Keratinocyte (primary cell): ENCODE measurements at regions not wholly inside any gene's neighbourhood (a gene's known extent, or its start where the extent isn't known, plus 50 kb on each side); places are given as distances from the start of the nearest gene placed in this dataset.

Source experiments
- DNase-seq: peaks from one replicate; pipeline ENCODE4 v3.0.0-alpha.2; 2011; ENCODE audit warnings: low read depth, missing footprints, low spot score
- FAIRE-seq: peaks from 2 replicates; lab custom pipeline; 2011; peaks lifted over from hg19 to GRCh38; lab: Jason Lieb, UNC
- H2AFZ ChIP-seq: 2 replicates; pipeline ENCODE4 v1.6.0; 2012; ENCODE audit warnings: low read length, control low read depth, inconsistent platforms; ENCODE audit not compliant: control insufficient read depth
- H3K27ac ChIP-seq: 2 replicates; pipeline ENCODE4 v1.5.1; 2011; ENCODE audit warnings: low read length; ENCODE audit not compliant: control insufficient read depth, insufficient read depth
- H3K27me3 ChIP-seq: 3 replicates; pipeline ENCODE4 v1.6.0; 2011; ENCODE audit warnings: low read length; ENCODE audit not compliant: control insufficient read depth, insufficient read depth; ENCODE audit errors: extremely low read depth
- H3K36me3 ChIP-seq, 2 experiments: 2 replicates in 1 of 2; 3 replicates in 1 of 2; pipeline ENCODE4 v1.5.1; 2011; ENCODE audit warnings: low read length in 2 of 2, mild to moderate bottlenecking in 1 of 2; ENCODE audit not compliant: control insufficient read depth in 2 of 2, insufficient read depth in 2 of 2; ENCODE audit errors: extremely low read depth in 1 of 2
- H3K4me1 ChIP-seq: 3 replicates; pipeline ENCODE4 v1.5.1; 2011; ENCODE audit warnings: low read length; ENCODE audit not compliant: control insufficient read depth, insufficient read depth; ENCODE audit errors: extremely low read depth
- H3K4me2 ChIP-seq: 3 replicates; pipeline ENCODE4 v1.6.0; 2011; ENCODE audit warnings: low read depth, low read length; ENCODE audit not compliant: control insufficient read depth, insufficient read depth; ENCODE audit errors: extremely low read depth
- H3K4me3 ChIP-seq, 3 experiments: fragments of 200-600 bp in 1 of 3; sonication (generic) in 1 of 3; 2 replicates in 2 of 3; 3 replicates in 1 of 3; pipeline ENCODE4 v1.5.1; 2011 to 2016; ENCODE audit warnings: low read length in 3 of 3, mild to moderate bottlenecking in 3 of 3, control low read depth in 2 of 3, inconsistent platforms in 1 of 3, low read depth in 1 of 3, mixed read lengths in 1 of 3, mixed run types in 1 of 3, moderate library complexity in 1 of 3; ENCODE audit not compliant: control insufficient read depth in 2 of 3, insufficient read depth in 2 of 3; ENCODE audit errors: extremely low read depth in 1 of 3
- H3K79me2 ChIP-seq: 2 replicates; pipeline ENCODE4 v1.6.0; 2012; ENCODE audit warnings: low read length; ENCODE audit not compliant: control insufficient read depth, insufficient read depth
- H3K9ac ChIP-seq: 3 replicates; pipeline ENCODE4 v1.6.0; 2011; ENCODE audit warnings: low read length; ENCODE audit not compliant: control insufficient read depth, insufficient read depth; ENCODE audit errors: extremely low read depth
- H3K9me1 ChIP-seq: 3 replicates; pipeline ENCODE4 v1.6.0; 2011; ENCODE audit warnings: low read length; ENCODE audit not compliant: control insufficient read depth, insufficient read depth; ENCODE audit errors: extremely low read depth
- H3K9me3 ChIP-seq: 2 replicates; pipeline ENCODE4 v1.5.1; 2012; ENCODE audit warnings: low read depth, low read length; ENCODE audit not compliant: control insufficient read depth
- H4K20me1 ChIP-seq: 3 replicates; pipeline ENCODE4 v1.6.0; 2011; ENCODE audit warnings: low read length; ENCODE audit not compliant: control insufficient read depth, insufficient read depth; ENCODE audit errors: extremely low read depth
- CTCF ChIP-seq, 3 experiments: IDR thresholded peaks in 1 of 3; conservative IDR thresholded peaks in 1 of 3; optimal IDR thresholded peaks in 1 of 3; 2 replicates in 2 of 3; 3 replicates in 1 of 3; pipeline versions ENCODE3 to v1.5.1; 2011; ENCODE audit warnings: low read length in 3 of 3, mild to moderate bottlenecking in 3 of 3, moderate library complexity in 2 of 3, control low read depth in 1 of 3, inconsistent platforms in 1 of 3; ENCODE audit not compliant: insufficient read depth in 2 of 3; ENCODE audit errors: extremely low read depth in 1 of 3
- EZH2 ChIP-seq: IDR thresholded peaks from one replicate; pipeline ENCODE4 v1.6.1; 2012; ENCODE audit warnings: inconsistent platforms, mild to moderate bottlenecking, low read length, moderate library complexity
- dilution Hi-C: fragments of 300-500 bp; cut with MboI; formaldehyde crosslinking; loops from one replicate; pipeline ENCODE4 v1.7.0; 2020; ENCODE audit warnings: low sequenced_read_pairs; ENCODE audit not compliant: extremely low pct_ligation_motif_present

DNA sequence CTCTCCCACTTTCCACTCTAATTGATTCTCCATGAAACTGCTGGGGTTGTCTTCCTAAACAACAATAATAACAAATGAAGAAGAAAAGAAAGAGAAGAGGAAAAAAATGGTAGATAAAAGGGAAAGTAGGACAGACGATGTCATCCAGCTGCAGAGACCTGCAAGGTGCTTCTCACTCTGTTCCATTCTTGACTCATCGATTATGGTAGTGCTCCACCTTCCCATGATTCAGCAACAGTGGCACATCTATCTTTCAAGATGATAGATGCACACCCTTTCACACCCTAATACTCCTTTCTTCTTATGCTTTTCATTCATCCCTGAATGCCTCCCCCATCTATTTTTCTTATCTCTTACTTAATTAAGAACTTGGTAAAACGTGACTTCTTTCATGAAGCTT lies 610.2 kb downstream of the NR4A2 start:
- DNase-seq = no peak
- Histone ChIP-seq H3K4me3 (no peak overlapping the region), H4K20me1 (no peaks in the 10 kb centered on the region), H3K4me1 (no peaks in the 10 kb centered on the region), H3K27ac (no peak overlapping the region), H3K9me1 (no peaks in the 10 kb centered on the region), H2AFZ (no peak overlapping the region), H3K79me2 (no peaks in the 10 kb centered on the region), H3K9me3 (no peaks in the 10 kb centered on the region), H3K4me2 (no peak overlapping the region), H3K27me3 (no peaks in the 10 kb centered on the region), H3K36me3 (no peaks in the 10 kb centered on the region), H3K9ac (no peak overlapping the region)
- TF ChIP-seq EZH2 (no peak), CTCF (optimal IDR thresholded peaks at IDR 0.05 in 1 of 3, IDR thresholded peaks at IDR 0.05 in 1 of 3, conservative IDR thresholded peaks at IDR 0.05 in 1 of 3; ENCODE audit: extremely low read depth in 1 of 3, insufficient read depth in 2 of 3, low read length in 3 of 3) (no peak)
- dilution Hi-C loops = no loop called here
- FAIRE-seq = no peak

- no peaks in the 10 kb centered on the region for H3K27me3 ChIP-seq
- no peak overlapping the region for H3K4me2 ChIP-seq
- no peaks in the 10 kb centered on the region for H3K36me3 ChIP-seq
- H3K9ac ChIP-seq = no peak overlapping the region
- H4K20me1 ChIP-seq = no peaks in the 10 kb centered on the region
- no peak overlapping the region for H2AFZ ChIP-seq
- H3K4me3 ChIP-seq = no peak overlapping the region
- dilution Hi-C loops = no loop called here
- H3K9me3 ChIP-seq = no peaks in the 10 kb centered on the region
- no peaks in the 10 kb centered on the region for H3K9me1 ChIP-seq
- no peak overlapping the region for H3K27ac ChIP-seq
- DNase-seq (no peak), FAIRE-seq (no peak)
- no peak for TF ChIP-seq EZH2
- no peaks in the 10 kb centered on the region for H3K79me2 ChIP-seq
- H3K4me1 ChIP-seq = no peaks in the 10 kb centered on the region
Observed at GRCh38 chr2:155715705-155716104, 616.8 kb downstream of the NR4A2 start.

DNA sequence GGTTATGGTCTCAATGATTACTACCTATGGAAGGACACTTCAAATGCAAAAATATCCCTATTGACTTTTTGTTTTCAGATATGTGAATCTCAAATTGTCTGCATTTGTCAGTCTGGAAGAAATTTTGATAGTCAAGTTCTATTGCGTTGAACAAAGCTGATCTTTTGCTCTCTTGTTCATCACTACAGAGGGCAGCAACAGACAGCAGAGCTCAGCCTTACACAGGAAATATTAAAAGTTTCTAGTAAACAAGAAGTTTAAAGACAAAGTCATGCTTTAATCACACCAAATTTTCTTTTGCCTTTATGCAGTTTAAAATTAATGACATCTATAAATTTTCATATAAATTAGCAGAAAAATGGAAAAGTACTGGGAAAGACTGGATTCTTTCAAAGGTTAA lies 617.5 kb downstream of the NR4A2 start:
- no peak for FAIRE-seq
- no peaks in the 10 kb centered on the region for H3K27me3 ChIP-seq
- no peaks in the 10 kb centered on the region for H3K9me1 ChIP-seq
- H3K27ac ChIP-seq = no peak overlapping the region
- H4K20me1 ChIP-seq = no peaks in the 10 kb centered on the region
- H3K4me3 ChIP-seq = no peak overlapping the region
- no peaks in the 10 kb centered on the region for H3K9me3 ChIP-seq
- H3K9ac ChIP-seq = no peak overlapping the region
- H3K36me3 ChIP-seq = no peaks in the 10 kb centered on the region
- no peak overlapping the region for H3K4me2 ChIP-seq
- H3K79me2 ChIP-seq = no peaks in the 10 kb centered on the region
- dilution Hi-C loops = no loop called here
- no peaks in the 10 kb centered on the region for H3K4me1 ChIP-seq
- no peak for DNase-seq
- no peak for TF ChIP-seq CTCF (optimal IDR thresholded peaks at IDR 0.05 in 1 of 3, IDR thresholded peaks at IDR 0.05 in 1 of 3, conservative IDR thresholded peaks at IDR 0.05 in 1 of 3; ENCODE audit: extremely low read depth in 1 of 3, insufficient read depth in 2 of 3, low read length in 3 of 3)
- TF ChIP-seq EZH2 = no peak
- H2AFZ ChIP-seq = no peak overlapping the region
